IPS-18a (cell line): ENCODE measurements at regions not wholly inside any gene's neighbourhood (a gene's known extent, or its start where the extent isn't known, plus 50 kb on each side); places are given as distances from the start of the nearest gene placed in this dataset.

Experiments
- H3K27ac ChIP-seq: one replicate; pipeline ENCODE4 v1.5.1; 2013; ENCODE audit warnings: low read length
- H3K27me3 ChIP-seq: one replicate; pipeline ENCODE4 v1.6.1; 2013; ENCODE audit warnings: mild to moderate bottlenecking, low read length; ENCODE audit not compliant: control insufficient read depth, insufficient read depth
- H3K36me3 ChIP-seq: one replicate; pipeline ENCODE4 v1.6.1; 2013; ENCODE audit warnings: low read depth, low read length; ENCODE audit not compliant: control insufficient read depth
- H3K4me1 ChIP-seq: one replicate; pipeline ENCODE4 v1.6.1; 2013; ENCODE audit warnings: low read depth, low read length; ENCODE audit not compliant: control insufficient read depth
- H3K4me3 ChIP-seq: one replicate; pipeline ENCODE4 v1.5.1; 2013; ENCODE audit warnings: low read length
- H3K9ac ChIP-seq: one replicate; pipeline ENCODE4 v1.6.1; 2013; ENCODE audit warnings: mild to moderate bottlenecking, low read length, moderate library complexity
- H3K9me3 ChIP-seq: one replicate; pipeline ENCODE4 v1.6.1; 2013; ENCODE audit warnings: low read depth, low read length; ENCODE audit not compliant: control insufficient read depth

DNA sequence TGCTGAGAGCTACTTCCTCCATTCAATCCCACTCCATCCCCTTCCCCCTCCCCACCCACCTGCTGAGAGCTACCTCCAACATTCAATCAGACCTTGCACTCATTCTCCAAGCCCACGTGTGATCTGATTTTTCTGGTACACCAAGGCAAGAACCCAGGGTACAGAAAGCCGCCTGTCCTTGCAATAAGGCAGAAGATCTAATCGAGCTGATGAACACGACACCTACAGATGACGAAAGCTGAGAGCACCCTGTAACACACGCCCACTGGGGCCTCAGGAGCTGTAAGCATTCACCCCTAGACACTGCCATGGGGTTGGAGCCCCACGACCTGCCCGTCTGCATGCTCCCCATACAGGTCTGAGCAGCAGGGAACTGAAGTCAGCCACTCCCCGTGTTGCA, 58.3 kb downstream of the TRIML1 start:
- H3K27me3 ChIP-seq, result no peaks in the 10 kb centered on the region
- H3K27ac ChIP-seq, result no peak overlapping the region
- no peak overlapping the region for H3K4me3 ChIP-seq
- no peak overlapping the region for H3K9ac ChIP-seq
- H3K36me3 ChIP-seq, result no peaks in the 10 kb centered on the region
- H3K4me1 ChIP-seq, result peaks cover 11% of the 10 kb centered on the region
- no peaks in the 10 kb centered on the region for H3K9me3 ChIP-seq

- Histone ChIP-seq H3K27ac (no peak overlapping the region), H3K9ac (no peak overlapping the region), H3K9me3 (no peaks in the 10 kb centered on the region), H3K4me1 (peaks cover 11% of the 10 kb centered on the region), H3K36me3 (no peaks in the 10 kb centered on the region), H3K27me3 (no peaks in the 10 kb centered on the region), H3K4me3 (no peak overlapping the region)
These were observed 59.9 kb downstream of the TRIML1 start for GRCh38 chr4:188198982-188199792.

DNA sequence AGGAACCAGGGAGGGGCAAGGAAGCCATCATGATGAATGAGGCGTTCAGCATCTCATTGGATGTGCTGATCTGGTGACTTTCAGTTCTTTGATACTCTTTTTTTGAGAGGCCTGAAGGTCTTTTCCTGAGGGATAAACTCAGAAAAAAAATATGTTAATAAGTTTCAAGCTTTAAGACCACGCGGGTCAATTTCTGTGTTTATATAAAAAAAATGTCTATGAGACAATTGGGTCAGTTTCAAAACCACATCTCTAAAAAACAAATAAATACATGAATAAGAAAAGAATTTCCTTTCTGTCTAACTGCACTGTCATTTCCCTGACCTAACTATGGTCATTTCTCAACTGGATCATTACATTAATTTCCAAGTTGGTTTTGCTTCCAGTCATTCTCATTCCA, 62.6 kb downstream of the TRIML1 start:
- H3K9me3 ChIP-seq, result no peaks in the 10 kb centered on the region
- H3K27me3 ChIP-seq, result no peaks in the 10 kb centered on the region
- H3K36me3 ChIP-seq, result no peaks in the 10 kb centered on the region
- peaks cover 7% of the 10 kb centered on the region for H3K4me1 ChIP-seq
- H3K27ac ChIP-seq, result no peak overlapping the region
- no peak overlapping the region for H3K4me3 ChIP-seq
- no peak overlapping the region for H3K9ac ChIP-seq

- Histone ChIP-seq H3K27ac (no peak overlapping the region), H3K9ac (no peak overlapping the region), H3K27me3 (no peaks in the 10 kb centered on the region), H3K4me1 (no peaks in the 10 kb centered on the region), H3K9me3 (no peaks in the 10 kb centered on the region), H3K4me3 (no peak overlapping the region), H3K36me3 (no peaks in the 10 kb centered on the region)
These were observed 67.5 kb downstream of the TRIML1 start for GRCh38 chr4:188206783-188207182.

- no peaks in the 10 kb centered on the region for H3K27me3 ChIP-seq
- no peaks in the 10 kb centered on the region for H3K36me3 ChIP-seq
- no peaks in the 10 kb centered on the region for H3K4me1 ChIP-seq
- no peaks in the 10 kb centered on the region for H3K9me3 ChIP-seq
- H3K4me3 ChIP-seq, result no peak overlapping the region
- no peak overlapping the region for H3K27ac ChIP-seq
- no peak overlapping the region for H3K9ac ChIP-seq
These were observed 75.6 kb downstream of the TRIML1 start for GRCh38 chr4:188214861-188215260.

DNA sequence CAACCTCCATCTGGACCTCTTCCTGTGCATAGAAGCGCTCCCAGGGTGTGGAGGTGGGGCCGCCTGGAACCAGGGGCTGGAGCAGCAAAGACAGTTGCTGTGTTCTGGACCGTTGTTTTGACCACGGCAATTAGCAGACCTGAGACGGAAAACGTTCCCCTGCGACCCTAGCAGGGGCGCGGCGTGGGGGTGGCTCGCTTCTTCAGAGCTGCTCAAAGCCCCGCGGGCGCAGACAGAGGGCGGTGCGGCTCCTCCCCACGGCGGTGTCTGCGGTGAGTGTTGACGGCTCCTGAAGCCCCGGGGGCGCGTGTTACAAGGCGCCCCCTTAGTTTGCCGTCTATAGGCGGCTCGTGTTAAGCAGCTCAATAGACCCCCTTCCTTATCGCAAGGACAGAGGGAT, 79.2 kb downstream of the TRIML1 start:
- Histone ChIP-seq H3K4me1 (no peaks in the 10 kb centered on the region), H3K27ac (no peak overlapping the region), H3K36me3 (no peaks in the 10 kb centered on the region), H3K9ac (no peak overlapping the region), H3K4me3 (no peak overlapping the region), H3K9me3 (no peaks in the 10 kb centered on the region), H3K27me3 (no peaks in the 10 kb centered on the region)

- H3K9ac ChIP-seq, result no peak overlapping the region
- H3K4me3 ChIP-seq, result no peak overlapping the region
- no peaks in the 10 kb centered on the region for H3K9me3 ChIP-seq
- H3K36me3 ChIP-seq, result no peaks in the 10 kb centered on the region
- no peaks in the 10 kb centered on the region for H3K4me1 ChIP-seq
- no peak overlapping the region for H3K27ac ChIP-seq
- H3K27me3 ChIP-seq, result no peaks in the 10 kb centered on the region
These were observed 80.8 kb downstream of the TRIML1 start for GRCh38 chr4:188220006-188220405.

- Histone ChIP-seq H3K27me3 (no peaks in the 10 kb centered on the region), H3K4me3 (no peak overlapping the region), H3K9me3 (no peaks in the 10 kb centered on the region), H3K4me1 (no peaks in the 10 kb centered on the region), H3K27ac (no peak overlapping the region), H3K36me3 (no peaks in the 10 kb centered on the region), H3K9ac (no peak overlapping the region)
These were observed 81.8 kb downstream of the TRIML1 start for GRCh38 chr4:188221090-188221489.

- no peak overlapping the region for H3K27ac ChIP-seq
These were observed 89.0 kb downstream of the TRIML1 start for GRCh38 chr4:188228279-188228678.

GRCh38 chr4:188232428-188232827, 93.2 kb downstream of the TRIML1 start:
- H3K9me3 ChIP-seq, result no peaks in the 10 kb centered on the region
- no peaks in the 10 kb centered on the region for H3K4me1 ChIP-seq
- H3K36me3 ChIP-seq, result no peaks in the 10 kb centered on the region
- H3K27me3 ChIP-seq, result no peaks in the 10 kb centered on the region
- no peak overlapping the region for H3K9ac ChIP-seq
- H3K4me3 ChIP-seq, result no peak overlapping the region
- no peak overlapping the region for H3K27ac ChIP-seq

More at GRCh38 chr4:188228279-188228678, 89.0 kb downstream of the TRIML1 start:
- H3K36me3 ChIP-seq, result no peaks in the 10 kb centered on the region
- H3K27me3 ChIP-seq, result no peaks in the 10 kb centered on the region
- H3K4me3 ChIP-seq, result no peak overlapping the region
- no peaks in the 10 kb centered on the region for H3K4me1 ChIP-seq
- no peak overlapping the region for H3K9ac ChIP-seq
- no peaks in the 10 kb centered on the region for H3K9me3 ChIP-seq

DNA sequence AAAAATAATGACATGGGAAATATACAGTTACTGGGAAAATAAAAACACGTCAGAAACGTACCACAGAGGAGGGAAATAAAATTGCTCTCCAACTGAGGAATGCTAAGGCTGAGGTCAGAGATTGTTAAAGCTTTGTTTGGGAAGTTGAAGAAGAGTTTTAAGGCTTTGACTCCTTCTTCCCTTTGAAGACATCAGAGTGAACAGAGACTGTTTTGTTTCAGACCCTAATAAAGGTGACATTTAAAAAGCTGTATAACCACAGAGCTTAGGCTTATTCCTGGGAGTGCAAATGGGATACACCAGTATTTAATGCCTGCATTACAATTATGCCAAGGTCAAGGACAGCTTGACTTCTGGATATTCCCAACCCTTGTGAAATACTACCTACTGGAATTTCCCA, 102.8 kb downstream of the TRIML1 start:
- H3K4me3 ChIP-seq, result no peak overlapping the region
- H3K27me3 ChIP-seq, result no peaks in the 10 kb centered on the region
- H3K27ac ChIP-seq, result no peak overlapping the region
- H3K4me1 ChIP-seq, result no peaks in the 10 kb centered on the region
- H3K9ac ChIP-seq, result no peak overlapping the region
- no peaks in the 10 kb centered on the region for H3K36me3 ChIP-seq
- H3K9me3 ChIP-seq, result no peaks in the 10 kb centered on the region

DNA sequence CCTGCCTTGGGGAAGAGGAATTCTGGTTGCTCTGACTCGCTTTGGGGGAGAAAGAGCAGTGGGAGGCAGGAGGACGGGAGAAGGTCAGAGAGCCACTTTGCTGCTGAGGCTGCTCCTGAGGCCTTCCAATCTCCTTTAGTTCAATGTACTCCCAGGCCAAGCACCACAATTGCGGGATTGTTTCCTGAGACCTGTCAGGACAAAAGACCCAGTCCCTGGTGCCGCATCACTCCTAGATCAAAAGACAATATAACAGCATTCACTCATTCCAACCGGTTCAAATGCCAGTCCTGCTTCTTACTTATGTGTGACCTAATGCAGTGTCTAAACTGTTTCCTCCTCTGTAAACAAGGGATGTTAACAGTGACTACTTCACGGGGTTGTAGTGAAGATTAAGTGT, 106.4 kb downstream of the TRIML1 start:
- Histone ChIP-seq H3K4me1 (no peaks in the 10 kb centered on the region), H3K9ac (no peak overlapping the region), H3K9me3 (no peaks in the 10 kb centered on the region), H3K4me3 (no peak overlapping the region), H3K27me3 (no peaks in the 10 kb centered on the region), H3K27ac (no peak overlapping the region), H3K36me3 (no peaks in the 10 kb centered on the region)
